Skeletal muscle satellite cell (primary cell): ENCODE measurements at regions not wholly inside any gene's neighbourhood (a gene's known extent, or its start where the extent isn't known, plus 50 kb on each side); places are given as distances from the start of the nearest gene placed in this dataset.

ENCODE experiments used
- H3K27me3 ChIP-seq: 2 replicates; pipeline ENCODE4 v1.7.0; 2013; ENCODE audit warnings: low read length; ENCODE audit not compliant: control insufficient read depth, insufficient read depth
- H3K36me3 ChIP-seq: 2 replicates; pipeline ENCODE4 v1.7.0; 2013; ENCODE audit warnings: mild to moderate bottlenecking, control low read depth, low read length; ENCODE audit not compliant: insufficient read depth
- H3K4me1 ChIP-seq: 2 replicates; pipeline ENCODE4 v1.7.0; 2013; ENCODE audit warnings: low read length; ENCODE audit not compliant: control insufficient read depth, insufficient read depth
- H3K4me2 ChIP-seq: 2 replicates; pipeline ENCODE4 v1.7.0; 2013; ENCODE audit warnings: mild to moderate bottlenecking, low read length
- H3K4me3 ChIP-seq: 2 replicates; pipeline ENCODE4 v1.7.0; 2013; ENCODE audit warnings: low read length
- H3K9ac ChIP-seq: 2 replicates; pipeline ENCODE4 v1.7.0; 2013; ENCODE audit warnings: mild to moderate bottlenecking, low read depth, low read length, moderate library complexity
- H3K9me3 ChIP-seq: replicated peaks from 2 replicates; pipeline ENCODE4 v1.7.0; 2013; ENCODE audit warnings: mild to moderate bottlenecking, control low read depth, low read length

GRCh38 chr3:46112984-46113383 is 85.7 kb upstream of the XCR1 start:
- peaks cover 22% of the 10 kb centered on the region for H3K4me1 ChIP-seq

DNA sequence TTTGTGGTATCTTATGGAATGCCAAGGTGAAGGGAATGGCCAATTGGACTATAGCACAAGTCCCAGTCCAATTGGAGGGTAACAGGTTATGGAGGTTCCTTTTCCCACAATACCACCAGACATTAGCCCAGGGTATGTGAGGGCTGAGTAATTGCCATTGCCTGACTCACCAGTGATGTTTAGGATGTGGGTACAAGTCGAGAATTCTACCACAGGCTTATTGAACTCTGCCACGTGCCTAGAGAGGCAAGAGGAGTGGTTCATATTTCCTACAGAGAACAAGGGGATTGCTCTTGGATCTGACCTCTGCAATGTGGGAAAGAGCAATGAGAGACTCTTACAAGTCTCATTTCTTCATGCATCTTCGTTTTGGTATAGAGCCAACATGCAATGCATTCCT is 85.0 kb upstream of the XCR1 start:
- Histone ChIP-seq H3K4me2 (no peak overlapping the region), H3K27me3 (no peaks in the 10 kb centered on the region), H3K4me1 (peaks cover 22% of the 10 kb centered on the region), H3K4me3 (no peak overlapping the region), H3K9ac (no peak overlapping the region), H3K9me3 (no peaks in the 10 kb centered on the region), H3K36me3 (no peaks in the 10 kb centered on the region)

More at GRCh38 chr3:46112984-46113383, 85.7 kb upstream of the XCR1 start:
- Histone ChIP-seq H3K36me3 (no peaks in the 10 kb centered on the region), H3K27me3 (no peaks in the 10 kb centered on the region), H3K4me2 (no peak overlapping the region), H3K4me3 (no peak overlapping the region), H3K9me3 (no peaks in the 10 kb centered on the region), H3K9ac (no peak overlapping the region)

DNA sequence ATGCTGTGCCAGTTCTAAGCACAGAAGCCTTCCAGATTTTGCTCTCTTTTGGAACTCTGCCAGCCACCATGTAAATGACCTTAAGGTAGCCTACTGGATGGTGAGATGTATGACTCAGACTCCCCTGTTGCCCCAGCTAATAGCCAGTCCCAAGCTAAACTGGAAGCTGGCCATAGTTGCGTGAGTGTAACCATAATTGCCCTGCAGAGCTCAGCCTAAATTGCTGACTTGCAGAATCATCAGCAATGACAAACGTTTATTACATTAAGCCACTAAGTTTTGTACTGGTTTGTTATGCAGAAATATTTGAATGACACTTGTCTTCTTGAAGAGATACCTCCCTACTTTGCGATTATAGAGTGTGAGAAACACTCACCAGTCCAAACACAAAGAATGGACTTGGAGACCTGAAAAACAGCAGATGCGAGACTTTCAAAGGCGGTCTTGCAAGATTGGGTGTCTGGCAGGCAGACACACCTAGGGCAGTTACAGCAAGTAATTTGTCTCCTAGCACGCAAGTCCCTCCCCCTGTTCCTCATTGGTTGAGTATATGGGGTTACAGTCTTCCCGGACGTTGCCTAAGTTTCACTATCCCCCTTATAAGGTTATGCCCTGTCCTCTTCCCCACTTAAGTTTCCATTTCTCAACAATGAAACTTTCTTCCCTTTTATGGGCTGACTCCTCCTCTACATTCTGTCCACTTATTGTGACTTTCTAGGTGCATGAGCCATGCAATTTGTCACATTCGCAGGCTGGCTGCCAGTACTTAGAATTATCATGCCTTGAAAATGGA is 83.6 kb upstream of the XCR1 start:
- no peak overlapping the region for H3K4me2 ChIP-seq
- peaks cover 22% of the 10 kb centered on the region for H3K4me1 ChIP-seq
- no peak overlapping the region for H3K9ac ChIP-seq
- H3K9me3 ChIP-seq: no peaks in the 10 kb centered on the region
- H3K27me3 ChIP-seq: peaks cover 5% of the 10 kb centered on the region
- H3K4me3 ChIP-seq: no peak overlapping the region
- no peaks in the 10 kb centered on the region for H3K36me3 ChIP-seq

DNA sequence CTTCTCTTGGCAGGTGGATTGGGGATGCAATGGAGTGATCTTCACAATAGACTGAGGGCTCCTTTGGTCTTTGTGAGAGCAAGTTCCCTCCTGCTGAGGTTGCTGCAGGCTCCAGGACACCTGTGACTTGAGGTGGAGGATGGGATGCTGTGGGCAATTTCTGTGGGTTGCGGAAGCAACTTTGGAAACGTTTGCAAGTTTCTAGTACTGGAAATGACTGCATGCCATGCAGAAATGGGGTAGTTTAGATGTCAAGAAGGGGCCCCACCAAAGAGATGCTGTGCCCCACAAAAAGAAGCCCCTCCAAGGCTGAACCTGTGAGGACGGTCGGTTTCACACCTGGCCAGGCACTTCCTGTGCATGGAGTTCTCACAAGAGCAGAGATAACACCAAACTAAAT is 80.4 kb upstream of the XCR1 start:
- H3K4me1 ChIP-seq: peaks cover 10% of the 10 kb centered on the region

GRCh38 chr3:46105306-46105919 is 78.1 kb upstream of the XCR1 start:
- no peak overlapping the region for H3K9ac ChIP-seq
- peaks cover 20% of the 10 kb centered on the region for H3K27me3 ChIP-seq
- H3K4me2 ChIP-seq: no peak overlapping the region
- H3K4me3 ChIP-seq: no peak overlapping the region
- no peaks in the 10 kb centered on the region for H3K9me3 ChIP-seq
- peaks cover 4% of the 10 kb centered on the region for H3K4me1 ChIP-seq
- no peaks in the 10 kb centered on the region for H3K36me3 ChIP-seq

More for the DNA sequence above, 80.4 kb upstream of the XCR1 start:
- H3K9ac ChIP-seq: no peak overlapping the region
- H3K27me3 ChIP-seq: peaks cover 15% of the 10 kb centered on the region
- H3K4me3 ChIP-seq: no peak overlapping the region
- H3K9me3 ChIP-seq: no peaks in the 10 kb centered on the region
- no peaks in the 10 kb centered on the region for H3K36me3 ChIP-seq
- H3K4me2 ChIP-seq: no peak overlapping the region

GRCh38 chr3:46104706-46105105 is 77.4 kb upstream of the XCR1 start:
- Histone ChIP-seq H3K4me3 (no peak overlapping the region), H3K27me3 (peaks cover 20% of the 10 kb centered on the region)

GRCh38 chr3:46102780-46103130 is 75.5 kb upstream of the XCR1 start:
- Histone ChIP-seq H3K4me1 (peaks cover 10% of the 10 kb centered on the region), H3K4me3 (no peak overlapping the region), H3K9ac (no peak overlapping the region), H3K9me3 (no peaks in the 10 kb centered on the region), H3K27me3 (peaks cover 20% of the 10 kb centered on the region), H3K4me2 (no peak overlapping the region), H3K36me3 (no peaks in the 10 kb centered on the region)

More at GRCh38 chr3:46104706-46105105, 77.4 kb upstream of the XCR1 start:
- Histone ChIP-seq H3K36me3 (no peaks in the 10 kb centered on the region), H3K4me2 (no peak overlapping the region), H3K4me1 (peaks cover 4% of the 10 kb centered on the region), H3K9me3 (no peaks in the 10 kb centered on the region), H3K9ac (no peak overlapping the region)

DNA sequence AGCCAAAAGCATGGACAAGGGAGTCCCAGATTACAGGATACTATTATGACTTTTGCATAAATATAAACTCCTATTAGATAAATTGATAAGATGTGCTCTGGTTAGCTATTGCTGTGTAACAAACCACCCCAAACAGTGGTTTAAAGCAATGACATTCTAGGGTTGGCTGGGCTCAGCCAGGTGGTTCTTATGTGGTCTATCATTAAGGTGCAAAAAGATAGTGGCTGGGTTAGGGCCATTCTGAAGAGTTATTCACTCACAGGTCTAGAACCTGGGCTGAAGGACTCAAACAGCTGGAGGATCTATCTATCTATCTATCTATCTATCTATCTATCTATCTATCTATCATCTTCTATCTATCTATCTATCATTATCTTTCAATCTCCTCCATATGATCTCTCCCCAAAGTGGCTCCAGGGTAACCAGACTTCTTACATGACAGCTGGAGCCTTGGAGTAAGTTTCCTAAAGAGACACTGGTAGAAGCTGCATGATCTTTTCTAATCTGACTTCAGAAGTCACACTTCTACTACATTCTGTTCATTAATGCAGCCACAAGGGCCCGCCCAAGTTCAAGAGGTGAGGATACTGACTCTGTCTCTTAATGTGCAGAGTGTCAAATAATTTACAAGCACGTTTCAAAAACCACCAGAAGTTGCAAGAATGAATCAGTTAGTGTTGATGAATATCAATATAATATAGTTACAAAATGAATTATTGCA is 74.9 kb upstream of the XCR1 start:
- Histone ChIP-seq H3K4me3 (no peak overlapping the region), H3K4me1 (peaks cover 15% of the 10 kb centered on the region), H3K27me3 (peaks cover 20% of the 10 kb centered on the region), H3K36me3 (no peaks in the 10 kb centered on the region), H3K9ac (no peak overlapping the region), H3K4me2 (no peak overlapping the region), H3K9me3 (no peaks in the 10 kb centered on the region)

- H3K27me3 ChIP-seq: peaks cover 14% of the 10 kb centered on the region
- H3K9ac ChIP-seq: no peak overlapping the region
- no peaks in the 10 kb centered on the region for H3K9me3 ChIP-seq
- no peaks in the 10 kb centered on the region for H3K36me3 ChIP-seq
- peaks cover 15% of the 10 kb centered on the region for H3K4me1 ChIP-seq
- H3K4me3 ChIP-seq: no peak overlapping the region
- no peak overlapping the region for H3K4me2 ChIP-seq
Observed at GRCh38 chr3:46100812-46101211, 73.5 kb upstream of the XCR1 start.

DNA sequence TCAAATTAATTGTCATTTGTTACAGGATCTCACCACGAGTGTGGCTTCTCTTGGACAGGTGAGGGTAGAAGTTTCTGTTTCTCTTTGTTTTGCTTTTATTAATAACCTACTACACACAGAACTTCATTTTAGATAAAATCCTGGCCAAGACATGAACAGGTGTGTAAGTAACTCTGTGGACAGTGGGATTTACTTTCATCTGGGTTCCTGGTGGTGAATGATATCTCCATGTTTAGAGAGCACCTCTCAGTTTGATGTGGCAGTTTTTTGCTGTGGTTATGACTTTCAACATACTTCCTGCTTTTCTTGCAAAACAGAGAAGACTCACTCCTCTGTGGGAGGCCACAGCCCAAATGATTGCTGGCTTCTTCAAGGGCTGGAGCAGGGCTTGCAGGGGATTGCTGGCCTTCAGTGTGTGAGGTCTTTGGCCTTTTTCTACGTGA is 71.1 kb upstream of the XCR1 start:
- Histone ChIP-seq H3K27me3 (peaks cover 19% of the 10 kb centered on the region), H3K9ac (no peak overlapping the region), H3K36me3 (no peaks in the 10 kb centered on the region), H3K4me3 (no peak overlapping the region), H3K4me1 (peaks cover 15% of the 10 kb centered on the region), H3K4me2 (no peak overlapping the region), H3K9me3 (no peaks in the 10 kb centered on the region)

DNA sequence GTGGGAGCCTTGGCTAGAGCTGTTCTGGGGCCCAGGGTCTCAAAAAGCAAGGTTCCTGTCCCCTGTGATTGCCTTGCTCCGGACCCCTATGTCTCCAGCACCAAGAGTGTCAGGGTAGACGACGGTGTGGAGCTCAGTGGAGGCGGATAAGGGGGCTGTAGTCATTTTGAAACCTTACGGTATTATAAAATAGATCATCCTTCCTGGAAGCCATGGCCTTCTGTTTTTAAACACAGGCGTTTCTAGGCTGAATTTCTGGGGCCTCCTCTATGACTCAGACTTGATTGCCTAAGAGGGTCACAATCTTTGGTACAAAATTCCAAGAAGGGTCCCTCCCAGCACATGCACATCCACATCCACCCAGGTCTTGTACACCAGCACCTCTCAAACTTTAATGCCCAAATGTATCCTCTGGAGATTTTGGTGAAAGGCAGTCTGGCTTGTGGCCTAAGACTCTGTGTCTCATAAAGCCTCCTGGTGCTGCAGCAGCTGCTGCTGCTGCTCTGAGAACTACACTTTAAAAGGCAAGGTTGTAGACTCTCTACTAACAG is 70.5 kb upstream of the XCR1 start:
- peaks cover 15% of the 10 kb centered on the region for H3K4me1 ChIP-seq
- H3K27me3 ChIP-seq: peaks cover 20% of the 10 kb centered on the region
- no peaks in the 10 kb centered on the region for H3K9me3 ChIP-seq
- no peak overlapping the region for H3K4me2 ChIP-seq
- no peaks in the 10 kb centered on the region for H3K36me3 ChIP-seq
- H3K9ac ChIP-seq: no peak overlapping the region
- H3K4me3 ChIP-seq: no peak overlapping the region
